ENCODE measurements at regions not wholly inside any gene's neighbourhood (a gene's known extent, or its start where the extent isn't known, plus 50 kb on each side); places are given as distances from the start of the nearest gene placed in this dataset.

DNA sequence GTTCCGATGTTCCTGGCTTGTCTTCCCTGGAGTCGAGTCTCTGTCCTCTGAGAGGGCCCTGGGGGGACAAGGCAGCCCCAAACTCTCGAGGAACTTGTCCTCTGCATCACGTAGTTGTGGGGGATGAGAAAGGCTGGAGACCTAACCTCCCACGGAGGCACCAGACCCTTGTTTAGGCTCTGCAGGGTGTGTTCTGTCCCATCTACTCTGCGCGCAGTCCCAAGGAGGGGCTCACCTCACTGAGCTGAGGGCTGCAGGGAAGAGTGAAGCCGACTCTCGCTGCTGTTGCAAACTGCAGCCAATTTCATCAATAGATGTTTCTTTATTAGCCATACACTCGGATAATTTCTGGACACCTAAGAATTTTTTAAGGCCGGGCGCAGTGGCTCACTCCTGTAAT lies 186.7 kb upstream of the ADARB2 start:
- no peak for ATAC-seq
- POLR2A ChIA-PET (ENCODE audit: unreplicated experiment), result no interaction called here

DNA sequence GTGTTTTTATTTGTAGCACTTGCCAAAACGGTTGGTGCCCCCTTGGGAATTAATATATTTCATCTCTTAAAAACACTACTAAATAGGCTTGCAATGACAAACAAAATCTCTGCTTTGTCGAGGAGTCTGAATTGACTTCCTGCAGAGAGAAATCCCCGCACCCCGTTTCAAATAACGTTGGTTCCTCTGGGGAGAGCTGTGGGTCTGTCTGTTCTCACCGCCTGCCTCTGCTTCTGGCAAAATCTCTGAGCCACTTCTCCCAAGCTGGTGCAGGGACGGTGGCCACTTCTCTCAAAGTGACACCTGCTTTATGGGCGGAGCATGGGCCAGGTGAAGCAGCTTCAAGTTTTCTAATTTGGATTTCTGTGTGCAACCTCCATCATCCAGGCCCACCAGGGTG lies 186.3 kb upstream of the ADARB2 start:
- Histone ChIP-seq H3F3A (ENCODE audit: low read length, unreplicated experiment) (no peaks in the 10 kb centered on the region), H3K9ac (ENCODE audit: low read length) (no peak overlapping the region), H3K79me2 (ENCODE audit: low read length) (no peaks in the 10 kb centered on the region), H3K9me3 (ENCODE audit: low read length) (no peaks in the 10 kb centered on the region), H3K4me3 (ENCODE audit: low read length) (no peak overlapping the region), H2AFZ (ENCODE audit: low read length) (no peak overlapping the region), H4K20me1 (ENCODE audit: low read length) (no peaks in the 10 kb centered on the region), H3K4me1 (ENCODE audit: insufficient read depth, low read length) (no peaks in the 10 kb centered on the region), H3K27me3 (ENCODE audit: low read length) (no peaks in the 10 kb centered on the region), H3K4me2 (ENCODE audit: low read length) (no peak overlapping the region), H3K27ac (ENCODE audit: low read length) (no peak overlapping the region), H3K36me3 (ENCODE audit: low read depth, low read length) (no peaks in the 10 kb centered on the region), H3K9me2 (replicated peaks; ENCODE audit: low read length) (no peaks in the 10 kb centered on the region)
- ATAC-seq (no peak), DNase-seq (no peak)
- no TSS peak for BruUV-seq (replicated peaks)
- POLR2A ChIA-PET (ENCODE audit: unreplicated experiment), result no interaction called here
- CTCF ChIA-PET, result no interaction called here
- no peak for TF ChIP-seq EZH2 (IDR thresholded peaks at IDR 0.05; ENCODE audit: low read length, unreplicated experiment)
- TF ChIP-seq EZH2phosphoT487 (IDR thresholded peaks at IDR 0.05; ENCODE audit: borderline replicate concordance, low read length), result no peak
- TF ChIP-seq, protein P1, sequence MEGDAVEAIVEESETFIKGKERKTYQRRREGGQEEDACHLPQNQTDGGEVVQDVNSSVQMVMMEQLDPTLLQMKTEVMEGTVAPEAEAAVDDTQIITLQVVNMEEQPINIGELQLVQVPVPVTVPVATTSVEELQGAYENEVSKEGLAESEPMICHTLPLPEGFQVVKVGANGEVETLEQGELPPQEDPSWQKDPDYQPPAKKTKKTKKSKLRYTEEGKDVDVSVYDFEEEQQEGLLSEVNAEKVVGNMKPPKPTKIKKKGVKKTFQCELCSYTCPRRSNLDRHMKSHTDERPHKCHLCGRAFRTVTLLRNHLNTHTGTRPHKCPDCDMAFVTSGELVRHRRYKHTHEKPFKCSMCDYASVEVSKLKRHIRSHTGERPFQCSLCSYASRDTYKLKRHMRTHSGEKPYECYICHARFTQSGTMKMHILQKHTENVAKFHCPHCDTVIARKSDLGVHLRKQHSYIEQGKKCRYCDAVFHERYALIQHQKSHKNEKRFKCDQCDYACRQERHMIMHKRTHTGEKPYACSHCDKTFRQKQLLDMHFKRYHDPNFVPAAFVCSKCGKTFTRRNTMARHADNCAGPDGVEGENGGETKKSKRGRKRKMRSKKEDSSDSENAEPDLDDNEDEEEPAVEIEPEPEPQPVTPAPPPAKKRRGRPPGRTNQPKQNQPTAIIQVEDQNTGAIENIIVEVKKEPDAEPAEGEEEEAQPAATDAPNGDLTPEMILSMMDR (conservative IDR thresholded peaks at IDR 0.05; ENCODE audit: low read depth, low read length), result no peak
- intact Hi-C loops (cut with micrococcal nuclease), result no loop called here

More for the DNA sequence above, 186.7 kb upstream of the ADARB2 start:
- Histone ChIP-seq H3K9ac (ENCODE audit: low read length) (no peak overlapping the region), H3K9me2 (replicated peaks; ENCODE audit: low read length) (no peaks in the 10 kb centered on the region), H3K27ac (ENCODE audit: low read length) (no peak overlapping the region), H3K4me3 (ENCODE audit: low read length) (no peak overlapping the region), H4K20me1 (ENCODE audit: low read length) (no peaks in the 10 kb centered on the region), H3K4me1 (ENCODE audit: insufficient read depth, low read length) (no peaks in the 10 kb centered on the region), H3K79me2 (ENCODE audit: low read length) (no peaks in the 10 kb centered on the region), H3K36me3 (ENCODE audit: low read depth, low read length) (no peaks in the 10 kb centered on the region), H2AFZ (ENCODE audit: low read length) (no peak overlapping the region), H3K9me3 (ENCODE audit: low read length) (no peaks in the 10 kb centered on the region), H3K4me2 (ENCODE audit: low read length) (no peak overlapping the region), H3F3A (ENCODE audit: low read length, unreplicated experiment) (no peaks in the 10 kb centered on the region), H3K27me3 (ENCODE audit: low read length) (no peaks in the 10 kb centered on the region)
- no peak for DNase-seq
- CTCF ChIA-PET, result no interaction called here
- intact Hi-C loops (cut with micrococcal nuclease), result no loop called here
- TF ChIP-seq EZH2 (IDR thresholded peaks at IDR 0.05; ENCODE audit: low read length, unreplicated experiment), result no peak
- TF ChIP-seq, protein P1 (conservative IDR thresholded peaks at IDR 0.05; ENCODE audit: low read depth, low read length), result no peak
- TF ChIP-seq EZH2phosphoT487 (IDR thresholded peaks at IDR 0.05; ENCODE audit: borderline replicate concordance, low read length), result no peak
- BruUV-seq (replicated peaks), result no TSS peak

DNA sequence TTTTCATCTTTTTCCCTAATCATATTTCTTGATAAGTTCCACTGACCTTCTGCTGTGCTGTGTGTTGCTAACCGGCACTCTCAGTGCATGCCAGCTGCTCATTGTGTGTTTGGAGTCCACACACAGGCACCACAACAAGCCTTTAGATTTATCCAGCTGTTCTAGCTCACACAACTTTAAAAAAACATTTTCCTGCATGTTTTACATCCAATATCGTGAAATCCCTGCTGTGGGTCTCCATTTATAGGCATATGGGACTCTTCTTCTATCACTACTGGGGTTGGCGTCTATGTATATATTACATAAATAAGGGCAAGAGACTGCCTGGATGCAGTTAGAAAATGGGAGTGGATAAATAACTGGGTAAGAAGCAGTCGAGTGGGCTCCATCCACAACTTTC lies 183.6 kb upstream of the ADARB2 start:
- ATAC-seq, result no peak
- Histone ChIP-seq H3K4me3 (ENCODE audit: low read length) (no peak overlapping the region), H4K20me1 (ENCODE audit: low read length) (no peaks in the 10 kb centered on the region), H3K27me3 (ENCODE audit: low read length) (no peaks in the 10 kb centered on the region), H3K9me2 (replicated peaks; ENCODE audit: low read length) (no peaks in the 10 kb centered on the region), H3K4me2 (ENCODE audit: low read length) (no peak overlapping the region), H3K36me3 (ENCODE audit: low read depth, low read length) (no peaks in the 10 kb centered on the region), H3K4me1 (ENCODE audit: insufficient read depth, low read length) (no peaks in the 10 kb centered on the region), H3K9me3 (ENCODE audit: low read length) (no peaks in the 10 kb centered on the region), H3F3A (ENCODE audit: low read length, unreplicated experiment) (no peaks in the 10 kb centered on the region), H3K9ac (ENCODE audit: low read length) (no peak overlapping the region), H2AFZ (ENCODE audit: low read length) (no peak overlapping the region), H3K79me2 (ENCODE audit: low read length) (no peaks in the 10 kb centered on the region), H3K27ac (ENCODE audit: low read length) (no peak overlapping the region)
- TF ChIP-seq, protein P1 (conservative IDR thresholded peaks at IDR 0.05; ENCODE audit: low read depth, low read length), result no peak
- TF ChIP-seq EZH2 (IDR thresholded peaks at IDR 0.05; ENCODE audit: low read length, unreplicated experiment) (no peak), EZH2phosphoT487 (IDR thresholded peaks at IDR 0.05; ENCODE audit: borderline replicate concordance, low read length) (no peak)
- DNase-seq, result no peak
- intact Hi-C loops (cut with micrococcal nuclease), result no loop called here
- POLR2A ChIA-PET (ENCODE audit: unreplicated experiment), result no interaction called here
- CTCF ChIA-PET, result no interaction called here
- no TSS peak for BruUV-seq (replicated peaks)

Measured in PC-3 (cell line).